Mesodermal cell (in vitro differentiated cells): ENCODE measurements at regions not wholly inside any gene's neighbourhood (a gene's known extent, or its start where the extent isn't known, plus 50 kb on each side); places are given as distances from the start of the nearest gene placed in this dataset.

Source experiments
- H3K27ac ChIP-seq: 2 replicates; pipeline ENCODE4 v1.7.0; 2013; ENCODE audit warnings: mild to moderate bottlenecking, low read depth, low read length, moderate library complexity; ENCODE audit not compliant: severe bottlenecking
- H3K36me3 ChIP-seq: 2 replicates; pipeline ENCODE4 v1.7.1; 2013; ENCODE audit warnings: mild to moderate bottlenecking, low read length, moderate library complexity; ENCODE audit not compliant: control insufficient read depth, insufficient read depth
- H3K4me1 ChIP-seq: one replicate; pipeline ENCODE4 v1.7.1; 2013; ENCODE audit warnings: mild to moderate bottlenecking, low read length; ENCODE audit not compliant: insufficient read depth, control insufficient read depth, poor library complexity, severe bottlenecking
- H3K4me3 ChIP-seq: 2 replicates; pipeline ENCODE4 v1.7.0; 2013; ENCODE audit warnings: low read length, control low read depth, mild to moderate bottlenecking; ENCODE audit not compliant: insufficient read depth, poor library complexity, severe bottlenecking; ENCODE audit errors: extremely low read depth
- H3K9me3 ChIP-seq: 2 replicates; pipeline ENCODE4 v1.7.1; 2013; ENCODE audit warnings: mild to moderate bottlenecking, low read length, moderate library complexity; ENCODE audit not compliant: control insufficient read depth
- WGBS, 2 experiments: methylation state at CpG; one replicate each; pipeline ENCODE4 v1.1.5; 2013; ENCODE audit warnings: missing lambda C conversion rate in 2 of 2; ENCODE audit not compliant: insufficient coverage in 2 of 2; 5-methylcytosine and 5-hydroxymethylcytosine counted together

DNA sequence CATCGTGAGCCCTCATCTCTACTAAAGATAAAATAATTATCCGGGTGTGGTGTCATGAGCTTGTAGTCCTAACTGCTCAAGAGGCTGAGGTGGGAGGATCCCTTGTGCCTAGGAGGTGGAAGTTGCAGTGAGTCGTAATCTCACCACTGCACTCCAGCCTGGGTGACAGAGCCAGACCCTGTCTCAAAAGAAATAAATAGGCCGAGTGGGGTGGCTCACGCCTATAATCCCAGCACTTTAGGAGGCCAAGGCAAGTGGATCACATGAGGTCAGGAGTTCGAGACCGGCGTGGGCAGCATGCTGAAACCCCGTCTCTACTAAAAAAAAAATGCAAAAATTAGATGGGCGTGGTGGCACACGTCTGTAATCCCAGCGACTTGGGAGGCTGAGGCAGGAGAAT is 70.9 kb downstream of the RESF1 start:
- no peak overlapping the region for H3K27ac ChIP-seq
- H3K4me1 ChIP-seq: peaks cover 16% of the 10 kb centered on the region
- H3K36me3 ChIP-seq: no peaks in the 10 kb centered on the region
- 96 to 97% methylated on average over 10 to 11 of the region's 12 CpGs for WGBS, 2 experiments
- no peaks in the 10 kb centered on the region for H3K9me3 ChIP-seq
- no peak overlapping the region for H3K4me3 ChIP-seq

DNA sequence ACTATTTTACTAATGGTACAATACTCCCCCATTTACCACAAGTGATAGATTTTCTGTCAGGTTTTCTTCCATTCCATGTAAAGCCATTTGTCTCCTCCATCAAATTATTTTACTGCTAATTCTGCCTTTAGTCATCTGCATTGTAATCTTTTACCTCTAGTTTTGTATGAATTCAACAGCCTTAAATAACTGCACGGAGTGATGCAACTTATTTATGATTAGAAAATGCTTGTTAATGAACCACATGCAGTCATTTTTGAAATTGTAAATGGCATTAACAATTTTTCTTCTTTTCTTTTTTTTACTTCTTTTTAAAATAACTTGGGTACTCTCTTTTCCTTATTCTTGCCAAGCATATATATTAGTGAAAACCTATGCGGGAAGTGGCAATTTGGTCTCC is 71.5 kb downstream of the RESF1 start:
- no peaks in the 10 kb centered on the region for H3K36me3 ChIP-seq
- no peaks in the 10 kb centered on the region for H3K9me3 ChIP-seq
- H3K27ac ChIP-seq: no peak overlapping the region
- no peak overlapping the region for H3K4me3 ChIP-seq
- peaks cover 16% of the 10 kb centered on the region for H3K4me1 ChIP-seq
- WGBS, 2 experiments: no CpG with 5 or more reads among the region's 2 CpGs

DNA sequence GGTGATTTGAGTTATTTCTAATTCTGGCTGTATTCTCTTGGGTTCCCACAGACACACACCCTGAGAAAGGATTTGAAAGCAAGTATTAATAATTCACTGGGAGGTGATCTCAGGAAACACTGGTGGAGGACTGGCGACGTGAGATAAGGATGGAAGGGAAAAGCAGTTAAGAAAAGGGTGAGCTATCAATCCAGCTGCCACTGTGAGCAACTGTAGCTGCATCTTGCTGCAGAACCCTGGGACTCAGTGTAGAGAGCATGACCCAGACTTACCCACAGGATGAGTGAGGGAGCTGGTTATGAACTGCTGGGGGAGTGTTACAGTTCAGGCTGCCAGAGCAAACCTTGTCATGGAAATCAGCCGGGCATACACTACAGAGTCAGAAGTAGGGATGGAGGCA is 71.9 kb downstream of the RESF1 start:
- Histone ChIP-seq H3K4me3 (no peak overlapping the region), H3K9me3 (no peaks in the 10 kb centered on the region), H3K4me1 (peaks cover 16% of the 10 kb centered on the region), H3K27ac (no peak overlapping the region), H3K36me3 (no peaks in the 10 kb centered on the region)
- WGBS, 2 experiments: 76 to 88% methylated on average over 2 of the region's 3 CpGs

DNA sequence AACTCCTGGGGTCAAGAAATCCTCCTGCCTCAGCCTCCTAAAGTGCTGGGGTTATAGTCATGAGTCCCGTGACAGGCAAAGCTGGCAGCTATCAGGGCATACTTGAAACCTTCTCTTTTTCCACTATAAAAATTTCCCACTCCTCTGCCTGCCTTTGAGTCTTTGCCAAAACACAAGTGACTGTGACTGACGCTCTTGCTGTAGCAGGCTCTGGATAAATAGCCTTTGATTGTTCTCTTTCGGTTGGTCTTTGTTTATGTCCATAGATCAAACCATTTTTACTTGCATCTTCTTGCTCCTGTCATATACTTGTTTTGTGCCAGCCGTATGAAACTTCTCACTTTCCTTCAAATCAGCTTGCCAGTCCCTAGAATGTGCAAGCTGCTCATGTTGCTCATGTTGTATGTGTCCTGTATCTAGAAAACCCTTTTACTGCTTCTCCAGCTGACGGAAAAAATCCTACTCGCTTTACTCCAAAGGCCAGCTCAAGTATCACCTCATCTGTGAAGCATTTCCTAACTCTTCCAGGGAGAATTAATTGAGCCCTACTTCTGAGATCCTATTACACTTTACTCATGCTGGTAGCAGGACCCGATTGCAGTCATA is 73.1 kb downstream of the RESF1 start:
- Histone ChIP-seq H3K4me1 (peaks cover 16% of the 10 kb centered on the region), H3K4me3 (no peak overlapping the region), H3K27ac (peak overlapping the region; percentile 37), H3K9me3 (no peaks in the 10 kb centered on the region), H3K36me3 (no peaks in the 10 kb centered on the region)
- WGBS, 2 experiments: 92 to 94% methylated on average over 5 to 6 of the region's 7 CpGs

DNA sequence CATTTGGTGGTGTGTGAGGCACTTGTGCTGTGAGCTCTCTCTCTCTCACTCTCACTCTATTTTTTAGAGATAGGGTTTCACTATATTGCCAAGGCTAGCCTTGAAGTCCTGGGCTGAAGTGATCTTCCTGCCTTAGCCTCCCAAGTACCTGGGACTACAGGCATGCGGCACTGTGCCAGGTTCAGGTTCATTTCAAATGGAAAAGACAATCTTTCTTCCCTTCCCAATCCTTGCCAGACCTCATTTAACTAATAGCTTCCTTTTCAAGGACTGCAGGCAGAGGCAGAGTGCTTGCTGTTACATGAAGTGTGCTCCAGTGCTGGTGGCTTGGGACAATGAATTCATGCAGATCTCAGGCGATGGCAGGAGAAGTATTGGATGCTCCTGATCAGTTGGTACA is 73.2 kb upstream of the BICD1 start:
- 76 to 86% methylated on average over 2 of the region's 2 CpGs for WGBS, 2 experiments

DNA sequence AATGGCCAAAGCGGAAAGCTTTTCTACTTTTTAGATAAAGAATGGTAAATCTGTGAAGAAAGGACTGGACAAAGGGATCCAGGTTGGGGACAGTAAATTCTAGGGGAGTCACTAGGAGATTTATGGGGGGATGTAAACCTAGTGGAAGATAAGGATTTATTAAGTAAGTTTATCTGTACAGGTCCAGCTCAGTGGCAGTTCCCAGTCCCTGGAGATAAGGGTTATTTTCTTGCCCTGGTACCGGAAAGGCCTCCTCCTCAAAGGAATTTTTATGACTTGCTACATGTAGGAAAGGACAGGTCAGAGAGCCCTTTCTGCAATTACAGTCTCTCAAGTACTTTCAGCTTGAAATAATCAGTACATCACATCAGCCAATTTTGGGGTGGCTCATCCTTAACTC is 72.6 kb upstream of the BICD1 start:
- Histone ChIP-seq H3K9me3 (no peaks in the 10 kb centered on the region), H3K4me3 (no peak overlapping the region), H3K27ac (peak overlapping the region; percentile 77), H3K36me3 (no peaks in the 10 kb centered on the region), H3K4me1 (peaks cover 16% of the 10 kb centered on the region)
- whole genome bisulfite sequencing, 2 experiments: 67 to 100% methylated on average over 1 to 2 of the region's 2 CpGs

More for the DNA sequence above, 73.2 kb upstream of the BICD1 start:
- Histone ChIP-seq H3K27ac (peak overlapping the region; percentile 77), H3K9me3 (no peaks in the 10 kb centered on the region), H3K36me3 (no peaks in the 10 kb centered on the region), H3K4me1 (peaks cover 16% of the 10 kb centered on the region), H3K4me3 (no peak overlapping the region)

DNA sequence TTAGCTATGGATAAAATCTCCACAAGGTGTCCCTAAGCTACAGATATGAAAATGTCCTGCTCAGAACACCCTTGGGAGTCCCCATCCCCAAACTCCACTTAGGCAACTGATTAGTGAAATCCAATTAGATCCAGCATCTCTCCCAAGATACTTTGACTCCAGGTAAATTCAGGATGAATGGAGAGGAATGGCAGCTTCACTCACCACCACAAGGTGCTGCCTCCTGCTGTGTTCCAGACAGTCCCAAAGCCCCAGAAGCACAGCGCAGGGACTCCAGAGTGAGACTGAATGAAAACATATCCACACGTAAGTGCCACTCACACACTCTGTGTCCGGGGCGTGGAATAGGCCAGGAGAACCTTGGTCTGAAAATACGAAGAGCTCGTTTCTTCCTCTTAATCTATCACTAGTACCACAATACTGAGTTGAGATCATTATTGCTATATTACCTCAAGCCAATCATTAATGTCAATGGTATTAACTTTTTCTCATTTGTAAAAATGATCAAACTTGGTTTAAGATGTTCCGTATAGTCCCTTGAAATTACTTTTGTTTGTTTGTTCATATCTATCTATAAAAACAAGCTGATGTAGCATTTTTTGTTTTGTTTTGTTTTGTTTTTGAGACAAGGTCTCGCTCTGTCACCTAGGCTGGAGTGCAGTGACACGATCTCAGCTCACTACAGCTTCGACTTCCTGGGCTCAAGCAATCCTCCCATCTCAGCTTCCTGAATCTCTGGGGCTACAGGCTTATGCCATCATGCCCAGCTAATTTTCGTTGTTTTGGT is 70.0 kb upstream of the BICD1 start:
- Histone ChIP-seq H3K9me3 (no peaks in the 10 kb centered on the region), H3K36me3 (no peaks in the 10 kb centered on the region), H3K27ac (no peak overlapping the region), H3K4me3 (no peak overlapping the region), H3K4me1 (peaks cover 28% of the 10 kb centered on the region)
- WGBS, 2 experiments: 90 to 95% methylated on average over 8 of the region's 11 CpGs

DNA sequence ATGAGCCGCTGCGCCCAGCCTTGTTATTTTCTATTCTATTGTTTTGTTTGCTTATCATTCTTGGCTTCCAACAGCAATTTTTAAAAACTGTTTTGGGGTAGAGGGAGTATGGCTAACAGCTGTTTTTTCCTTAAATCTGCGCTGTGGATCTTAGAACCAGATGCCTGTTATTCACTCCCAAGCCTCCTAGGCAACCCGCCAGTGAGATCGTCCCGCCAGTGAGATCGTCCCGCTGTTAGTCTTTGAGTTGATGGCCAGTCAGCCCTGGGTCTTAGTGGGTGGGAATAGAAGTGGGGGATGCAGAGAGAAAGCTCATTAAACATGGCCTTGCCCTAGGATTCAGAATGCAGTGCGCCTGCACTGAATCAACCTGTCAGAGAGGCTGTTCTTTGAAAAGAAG is 67.3 kb upstream of the BICD1 start:
- Histone ChIP-seq H3K27ac (peak overlapping the region; percentile 79), H3K4me1 (peaks cover 12% of the 10 kb centered on the region), H3K36me3 (no peaks in the 10 kb centered on the region), H3K4me3 (no peak overlapping the region), H3K9me3 (peaks cover 19% of the 10 kb centered on the region)
- 19 to 36% methylated on average over 4 to 5 of the region's 9 CpGs for WGBS, 2 experiments

DNA sequence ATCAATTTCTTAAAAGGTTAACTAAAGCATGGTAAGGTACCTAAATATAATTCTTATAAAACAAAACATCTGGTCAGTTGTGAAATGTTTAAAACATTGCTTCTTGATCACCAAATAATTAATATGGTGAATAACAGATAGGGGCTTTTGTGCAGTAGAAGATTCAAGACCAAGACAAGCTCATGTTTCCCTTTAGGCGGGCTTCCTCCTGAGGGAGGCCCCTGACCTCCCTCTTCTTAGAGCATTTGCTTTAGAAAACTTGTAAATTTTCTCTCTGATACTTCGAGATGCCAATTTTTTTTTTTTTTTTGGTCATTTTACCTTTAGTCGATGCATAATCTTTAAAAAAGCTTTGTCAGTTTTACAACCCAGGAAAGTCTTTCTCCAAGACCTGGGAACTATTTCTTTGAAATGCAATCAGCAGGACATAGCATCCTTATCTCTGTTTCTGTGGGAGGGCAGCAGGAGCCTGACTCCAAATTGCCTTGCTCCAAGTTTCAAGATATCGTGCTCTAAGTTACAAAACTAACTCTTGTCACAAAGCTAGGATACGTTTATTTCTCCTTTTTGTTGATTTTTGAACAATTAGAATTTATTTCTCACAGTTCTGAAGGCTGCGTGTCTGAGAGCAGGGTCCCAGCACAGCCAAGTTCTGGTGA is 66.6 kb upstream of the BICD1 start:
- WGBS, 2 experiments: 19 to 33% methylated on average over 1 to 3 of the region's 6 CpGs
- peaks cover 21% of the 10 kb centered on the region for H3K9me3 ChIP-seq
- H3K4me1 ChIP-seq: peaks cover 12% of the 10 kb centered on the region
- H3K4me3 ChIP-seq: no peak overlapping the region
- H3K36me3 ChIP-seq: no peaks in the 10 kb centered on the region
- peak overlapping the region; percentile 79 for H3K27ac ChIP-seq

DNA sequence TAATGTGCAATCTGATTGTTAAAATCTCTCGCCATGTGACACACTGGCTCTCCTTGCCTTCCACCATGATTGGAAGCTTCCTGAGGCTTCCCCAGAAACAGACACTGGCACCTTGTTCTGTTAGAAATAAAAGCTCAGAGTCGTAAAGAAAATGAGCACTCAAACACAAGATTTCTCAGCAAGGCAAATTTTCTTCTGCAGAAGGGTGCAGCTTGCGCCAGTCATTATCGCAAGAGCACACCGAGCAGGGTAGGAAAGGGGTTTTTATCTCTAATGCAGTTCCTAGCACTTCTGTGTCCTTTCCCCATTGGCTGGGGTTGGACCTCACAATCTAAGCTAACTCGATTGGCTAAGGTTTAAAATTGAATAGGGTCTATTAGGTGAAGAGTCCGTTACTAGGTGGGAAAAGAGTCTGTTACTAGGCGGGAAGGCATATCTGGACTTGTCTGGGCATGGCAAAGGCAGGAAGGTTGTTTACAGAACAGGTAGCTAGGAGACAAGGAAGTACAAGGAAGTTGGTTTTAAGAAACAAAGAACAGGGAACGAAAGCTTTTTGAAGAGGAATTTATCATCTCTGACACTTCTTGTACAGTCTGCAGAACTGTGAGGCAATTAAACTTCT is 62.6 kb upstream of the BICD1 start:
- Histone ChIP-seq H3K4me3 (no peak overlapping the region), H3K4me1 (peaks cover 14% of the 10 kb centered on the region), H3K9me3 (peaks cover 24% of the 10 kb centered on the region), H3K36me3 (no peaks in the 10 kb centered on the region), H3K27ac (no peak overlapping the region)
- WGBS, 2 experiments: 70 to 78% methylated on average over 6 of the region's 9 CpGs
